ENCODE measurements at regions not wholly inside any gene's neighbourhood (a gene's known extent, or its start where the extent isn't known, plus 50 kb on each side); places are given as distances from the start of the nearest gene placed in this dataset.
"Not testable (repeated sequence)": the region's sequence is repeated elsewhere in the genome, so short reads cannot be mapped to it uniquely, and the experiment has no call there.

GRCh38 chr2:64910972-64911433 lies 78.2 kb upstream of the SLC1A4 start:
- DNase-seq (ENCODE audit: low read depth): no peak

GRCh38 chr2:64913357-64913869 lies 75.8 kb upstream of the SLC1A4 start:
- no peak for DNase-seq (ENCODE audit: low read depth)

GRCh38 chr2:64914247-64914646 lies 75.0 kb upstream of the SLC1A4 start:
- no peak for DNase-seq (ENCODE audit: low read depth)

GRCh38 chr2:64914735-64915509 lies 74.3 kb upstream of the SLC1A4 start:
- no peak for DNase-seq (ENCODE audit: low read depth)

- no peak for DNase-seq (ENCODE audit: low read depth)
These were observed 73.7 kb upstream of the SLC1A4 start for GRCh38 chr2:64915510-64915900.

- no peak for DNase-seq (ENCODE audit: low read depth)
These were observed 70.8 kb upstream of the SLC1A4 start for GRCh38 chr2:64918220-64918886.

- no peak for DNase-seq (ENCODE audit: low read depth)
These were observed 69.9 kb upstream of the SLC1A4 start for GRCh38 chr2:64919261-64919660.

- no peak for DNase-seq (ENCODE audit: low read depth)
These were observed 66.5 kb upstream of the SLC1A4 start for GRCh38 chr2:64922482-64923384.

GRCh38 chr2:64923385-64923710 lies 65.9 kb upstream of the SLC1A4 start:
- no peak for DNase-seq (ENCODE audit: low read depth)

- no peak for DNase-seq (ENCODE audit: low read depth)
These were observed 64.8 kb upstream of the SLC1A4 start for GRCh38 chr2:64924170-64924934.

GRCh38 chr2:64925930-64926722 lies 63.1 kb upstream of the SLC1A4 start:
- not testable (repeated sequence) for DNase-seq (ENCODE audit: low read depth)

- DNase-seq (ENCODE audit: low read depth): no peak
These were observed 60.4 kb upstream of the SLC1A4 start for GRCh38 chr2:64928813-64929212.

GRCh38 chr2:64929333-64929732 lies 59.9 kb upstream of the SLC1A4 start:
- no peak for DNase-seq (ENCODE audit: low read depth)

GRCh38 chr2:64930258-64930671 lies 58.9 kb upstream of the SLC1A4 start:
- no peak for DNase-seq (ENCODE audit: low read depth)

- no peak for DNase-seq (ENCODE audit: low read depth)
These were observed 57.7 kb upstream of the SLC1A4 start for GRCh38 chr2:64931246-64932115.

- DNase-seq (ENCODE audit: low read depth): no peak
These were observed 57.2 kb upstream of the SLC1A4 start for GRCh38 chr2:64932116-64932370.

GRCh38 chr2:64932371-64933216 lies 56.6 kb upstream of the SLC1A4 start:
- no peak for DNase-seq (ENCODE audit: low read depth)

- DNase-seq (ENCODE audit: low read depth): no peak
These were observed 54.7 kb upstream of the SLC1A4 start for GRCh38 chr2:64934530-64934929.
